Upper lobe of left lung (tissue), 6 donors: ENCODE measurements at regions not wholly inside any gene's neighbourhood (a gene's known extent, or its start where the extent isn't known, plus 50 kb on each side); places are given as distances from the start of the nearest gene placed in this dataset.

ENCODE experiments used
- ATAC-seq, 2 donors: fragments of 200-7000 bp; cut with Tn5 transposase; one replicate each; pipeline ENCODE4 v1.9.1; 2022; ENCODE audit warnings: mild to moderate bottlenecking in 2 of 2, moderate library complexity in 2 of 2; ENCODE audit not compliant: low FRiP score in 2 of 2
- DNase-seq, 2 donors: peaks; one replicate each; pipeline ENCODE4 v3.0.0-alpha.2; 2019 to 2020
- H3K27ac ChIP-seq, 4 donors: fragments of 200-600 bp; sonication (generic); one replicate each; pipeline ENCODE4 v1.5.1; 2016 to 2019
- H3K27me3 ChIP-seq, 4 donors: fragments of 200-600 bp; sonication (generic); one replicate each; pipeline ENCODE4 v1.5.1; 2017 to 2019
- H3K36me3 ChIP-seq, 4 donors: fragments of 200-600 bp; sonication (generic); one replicate each; pipeline ENCODE4 v1.5.1; 2016 to 2019
- H3K4me1 ChIP-seq, 4 donors: fragments of 200-600 bp; sonication (generic); one replicate each; pipeline ENCODE4 v1.5.1; 2018 to 2019
- H3K4me3 ChIP-seq, 4 donors: fragments of 200-600 bp; sonication (generic); one replicate each; pipeline ENCODE4 v1.5.1; 2017 to 2019; ENCODE audit warnings: mild to moderate bottlenecking in 2 of 4, moderate library complexity in 1 of 4
- H3K9me3 ChIP-seq, 4 donors: fragments of 200-600 bp; sonication (generic); one replicate each; pipeline ENCODE4 v1.5.1; 2018 to 2019
- CTCF ChIP-seq, 6 experiments: fragments of 450-650 bp in 4 of 6; fragments of 200-600 bp in 2 of 6; sonication (generic) in 2 of 6; IDR thresholded peaks; one replicate each; pipeline ENCODE4 v1.5.1; 2016 to 2019; ENCODE audit warnings: antibody characterized with exemption in 6 of 6
- EP300 ChIP-seq, 4 donors: sonication (generic); formaldehyde crosslinking; IDR thresholded peaks; one replicate each; pipeline ENCODE4 v1.5.1; 2017; ENCODE audit warnings: antibody characterized with exemption in 4 of 4, control low read depth in 2 of 4
- POLR2A ChIP-seq, 4 donors: fragments of 450-650 bp; IDR thresholded peaks; one replicate each; pipeline ENCODE4 v1.5.1; 2016 to 2017; ENCODE audit warnings: antibody characterized with exemption in 4 of 4, mild to moderate bottlenecking in 2 of 4
- POLR2AphosphoS5 ChIP-seq, 2 donors: sonication (generic); formaldehyde crosslinking; IDR thresholded peaks; one replicate each; pipeline ENCODE4 v1.5.1; 2017; ENCODE audit warnings: antibody characterized with exemption in 2 of 2
- WGBS, 2 donors: methylation state at CpG; one replicate each; pipeline ENCODE4 v1.1.5; 2017 to 2018; 5-methylcytosine and 5-hydroxymethylcytosine counted together
- donor health status: DM: no; HTN: no; CAD: no; lungs with moderate emphysema.
- donor health status: DM: no; HTN: yes; CAD: no; lungs with severe emphysema.

GRCh38 chr5:175788155-175788787, 83.1 kb upstream of the CPLX2 start:
- DNase-seq (no peak), ATAC-seq (peak in 1 of 2 donors; percentile 70)
- peaks cover 0 to 3% (median 0%) of the 10 kb centered on the region in 4 donors for H3K9me3 ChIP-seq
- no peak overlapping the region for H3K27ac ChIP-seq
- no peaks in the 10 kb centered on the region for H3K4me1 ChIP-seq
- TF ChIP-seq EP300 (IDR thresholded peaks at IDR 0.05), result no peak
- TF ChIP-seq POLR2AphosphoS5 (IDR thresholded peaks at IDR 0.05), result no peak
- peaks cover 0 to 3% (median 0%) of the 10 kb centered on the region in 4 donors for H3K27me3 ChIP-seq
- no peak overlapping the region for H3K4me3 ChIP-seq
- no peaks in the 10 kb centered on the region for H3K36me3 ChIP-seq
- WGBS, 2 donors, result 79 to 80% methylated on average over 8 to 9 of the region's 9 CpGs

- H3K9me3 ChIP-seq, result peaks cover 0 to 3% (median 0%) of the 10 kb centered on the region in 4 donors
- no peaks in the 10 kb centered on the region for H3K4me1 ChIP-seq
- H3K36me3 ChIP-seq, result no peaks in the 10 kb centered on the region
- no peak overlapping the region for H3K4me3 ChIP-seq
- DNase-seq (no peak), ATAC-seq (no peak)
- TF ChIP-seq POLR2A (IDR thresholded peaks at IDR 0.05) (no peak), EP300 (IDR thresholded peaks at IDR 0.05) (no peak), CTCF (IDR thresholded peaks at IDR 0.05) (no peak), POLR2AphosphoS5 (IDR thresholded peaks at IDR 0.05) (no peak)
- H3K27ac ChIP-seq, result no peak overlapping the region
- peaks cover 0 to 3% (median 0%) of the 10 kb centered on the region in 4 donors for H3K27me3 ChIP-seq
Measured at GRCh38 chr5:175789670-175790069, 81.7 kb upstream of the CPLX2 start.

GRCh38 chr5:175790796-175791195, 80.6 kb upstream of the CPLX2 start:
- H3K4me3 ChIP-seq, result no peak overlapping the region
- DNase-seq (no peak), ATAC-seq (no peak)
- no peak overlapping the region for H3K27ac ChIP-seq
- TF ChIP-seq POLR2A (IDR thresholded peaks at IDR 0.05) (no peak), POLR2AphosphoS5 (IDR thresholded peaks at IDR 0.05) (no peak), EP300 (IDR thresholded peaks at IDR 0.05) (no peak), CTCF (IDR thresholded peaks at IDR 0.05) (no peak)
- peaks cover 0 to 3% (median 0%) of the 10 kb centered on the region in 4 donors for H3K9me3 ChIP-seq
- H3K4me1 ChIP-seq, result no peaks in the 10 kb centered on the region
- WGBS, 2 donors, result 61 to 66% methylated on average over 4 of the region's 4 CpGs
- no peaks in the 10 kb centered on the region for H3K36me3 ChIP-seq
- H3K27me3 ChIP-seq, result no peaks in the 10 kb centered on the region

GRCh38 chr5:175795959-175796358, 75.4 kb upstream of the CPLX2 start:
- ATAC-seq (no peak), DNase-seq (no peak)
- Histone ChIP-seq H3K9me3 (peaks cover 0 to 3% (median 0%) of the 10 kb centered on the region in 4 donors), H3K4me1 (peaks cover 3 to 16% (median 12%) of the 10 kb centered on the region in 4 donors), H3K27me3 (peaks cover 0 to 15% (median 7%) of the 10 kb centered on the region in 4 donors), H3K4me3 (no peak overlapping the region), H3K27ac (no peak overlapping the region), H3K36me3 (no peaks in the 10 kb centered on the region)
- TF ChIP-seq EP300 (IDR thresholded peaks at IDR 0.05) (no peak), POLR2A (IDR thresholded peaks at IDR 0.05) (no peak), POLR2AphosphoS5 (IDR thresholded peaks at IDR 0.05) (no peak), CTCF (IDR thresholded peaks at IDR 0.05) (no peak)
- 67 to 72% methylated on average over 3 of the region's 3 CpGs for WGBS, 2 donors

- Histone ChIP-seq H3K9me3 (peaks cover 0 to 2% (median 0%) of the 10 kb centered on the region in 4 donors), H3K27me3 (peaks cover 0 to 15% (median 7%) of the 10 kb centered on the region in 4 donors), H3K36me3 (no peaks in the 10 kb centered on the region), H3K4me3 (peak overlapping the region in 2 of 4 donors; percentile 10 to 13), H3K27ac (no peak overlapping the region), H3K4me1 (peaks cover 3 to 16% (median 12%) of the 10 kb centered on the region in 4 donors)
- TF ChIP-seq EP300 (IDR thresholded peaks at IDR 0.05) (no peak), POLR2A (IDR thresholded peaks at IDR 0.05) (no peak), CTCF (IDR thresholded peaks at IDR 0.05) (no peak), POLR2AphosphoS5 (IDR thresholded peaks at IDR 0.05) (peak in 1 of 2 donors; percentile 30)
- peak; percentile 76 to 95 for DNase-seq
- WGBS, 2 donors, result 4 to 9% methylated on average over 27 to 42 of the region's 108 CpGs
- peak; percentile 93 to 96 for ATAC-seq
Measured at GRCh38 chr5:175796536-175797499, 74.6 kb upstream of the CPLX2 start.
